HG02798 (cell line): ENCODE measurements at regions not wholly inside any gene's neighbourhood (a gene's known extent, or its start where the extent isn't known, plus 50 kb on each side); places are given as distances from the start of the nearest gene placed in this dataset.
"Not testable (repeated sequence)": the region's sequence is repeated elsewhere in the genome, so short reads cannot be mapped to it uniquely, and the experiment has no call there.

Experiments used
- ATAC-seq: cut with Tn5 transposase; IDR thresholded peaks from one replicate; pipeline ENCODE4 v1.9.1; 2021; ENCODE audit warnings: mild to moderate bottlenecking; ENCODE audit not compliant: unreplicated experiment, poor library complexity

DNA sequence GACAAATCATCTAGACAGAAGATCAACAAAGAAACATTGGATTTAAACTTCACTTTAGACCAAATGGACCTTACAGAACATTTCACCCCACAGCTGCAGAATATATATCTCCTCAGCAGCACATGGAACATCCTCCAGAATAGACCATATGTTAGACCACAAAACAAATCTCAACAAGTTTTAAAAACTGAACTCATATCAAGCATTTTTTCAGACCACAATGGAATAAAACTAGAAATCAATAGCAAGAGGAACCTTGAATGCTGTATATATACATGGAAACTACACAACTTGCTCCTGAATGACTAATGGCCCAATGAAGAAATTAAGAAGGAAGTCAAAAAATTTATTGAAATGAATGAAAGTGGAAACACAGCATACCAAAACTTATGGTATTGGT is 157.7 kb downstream of the MTERF1 start:
- ATAC-seq: no peak

DNA sequence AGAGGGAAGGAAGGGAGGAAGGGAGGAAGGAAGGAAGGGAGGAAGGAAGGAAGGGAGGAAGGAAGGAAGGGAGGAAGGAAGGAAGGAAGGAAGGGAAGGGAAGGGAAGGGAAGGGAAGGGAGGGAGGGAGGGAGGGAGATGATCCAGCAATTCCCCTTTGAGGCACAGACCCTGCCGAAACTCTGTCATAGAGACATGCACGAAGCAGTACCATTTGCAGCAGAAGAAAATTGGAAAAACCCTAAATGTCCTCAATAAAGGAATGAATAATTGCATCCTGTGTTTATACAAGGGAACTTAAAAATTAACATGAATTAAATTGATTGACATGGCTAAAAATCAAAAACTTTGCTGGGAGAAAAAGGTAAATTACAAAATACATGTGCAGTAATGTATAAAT is 151.5 kb downstream of the MTERF1 start:
- not testable (repeated sequence) for ATAC-seq

DNA sequence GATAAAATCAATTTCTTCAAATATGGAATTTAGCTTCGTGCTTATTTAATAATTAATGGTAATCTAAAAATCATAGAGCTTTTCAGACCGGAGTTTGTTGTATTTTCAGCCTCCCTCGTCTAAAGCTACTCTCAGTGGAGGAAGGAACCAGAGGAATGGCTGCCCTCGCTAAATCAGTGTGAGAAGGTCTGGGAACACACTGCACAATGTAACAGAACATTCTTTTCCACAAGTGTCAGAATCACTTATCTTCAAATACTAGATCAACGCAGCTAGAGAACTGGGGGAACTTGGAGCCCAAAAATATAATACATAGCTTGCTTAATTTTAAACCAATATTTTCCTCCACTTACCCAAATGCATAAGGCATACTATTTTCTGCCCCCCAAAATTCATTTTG is 148.5 kb downstream of the MTERF1 start:
- no peak for ATAC-seq

DNA sequence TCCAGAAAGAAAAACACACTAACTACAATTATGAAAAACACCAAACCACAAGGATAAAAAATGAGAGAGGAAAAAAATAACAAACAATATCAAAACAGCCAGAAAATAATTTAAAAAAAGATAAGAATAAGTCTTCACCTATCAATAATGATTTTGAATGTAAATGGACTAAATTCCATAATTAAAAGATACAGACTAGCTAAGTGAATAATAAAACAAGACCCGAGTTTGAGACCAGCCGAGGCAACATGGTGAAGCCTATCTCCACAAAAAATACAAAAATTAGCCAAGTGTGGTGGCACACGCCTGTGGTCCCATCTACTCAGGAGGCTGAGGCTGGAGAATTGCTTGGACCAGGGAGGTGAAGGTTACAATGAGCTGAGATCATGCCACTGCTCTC is 131.1 kb downstream of the MTERF1 start:
- no peak for ATAC-seq

DNA sequence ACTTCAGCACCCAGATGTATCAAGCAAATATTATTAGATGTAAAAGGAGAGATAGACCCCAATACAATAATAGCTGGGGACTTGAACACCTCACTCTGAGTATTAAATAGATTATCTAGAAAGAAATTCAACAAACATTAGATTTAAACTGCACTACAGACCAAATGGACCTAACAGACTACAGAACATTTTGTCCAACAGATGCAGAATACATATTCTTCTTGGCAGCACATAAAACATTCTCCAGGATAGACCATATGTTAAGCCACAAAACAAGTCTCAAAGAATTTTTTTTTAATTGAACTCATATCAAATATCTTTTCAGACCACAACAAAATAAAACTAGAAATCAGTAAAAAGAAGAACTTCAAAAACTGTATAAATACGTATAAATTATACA is 130.4 kb downstream of the MTERF1 start:
- no peak for ATAC-seq

DNA sequence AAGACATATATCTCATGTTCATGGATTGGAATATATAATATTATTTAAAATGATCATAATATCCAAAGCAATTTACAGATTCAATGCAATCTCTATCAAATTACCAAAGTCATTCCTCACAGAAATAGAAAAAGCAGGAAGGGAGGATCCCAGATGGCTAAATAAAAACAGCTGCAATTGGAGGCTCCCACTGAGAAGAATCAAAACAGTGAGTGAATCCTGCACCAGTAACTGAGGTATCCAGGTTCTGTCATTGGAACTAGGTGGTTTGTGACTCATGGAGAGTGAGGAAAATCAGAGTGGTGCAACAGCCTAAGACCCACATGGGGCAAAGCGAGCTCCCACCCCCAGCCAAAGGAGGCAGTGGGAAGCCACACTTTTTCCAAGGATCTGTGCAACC is 128.4 kb downstream of the MTERF1 start:
- ATAC-seq: no peak

DNA sequence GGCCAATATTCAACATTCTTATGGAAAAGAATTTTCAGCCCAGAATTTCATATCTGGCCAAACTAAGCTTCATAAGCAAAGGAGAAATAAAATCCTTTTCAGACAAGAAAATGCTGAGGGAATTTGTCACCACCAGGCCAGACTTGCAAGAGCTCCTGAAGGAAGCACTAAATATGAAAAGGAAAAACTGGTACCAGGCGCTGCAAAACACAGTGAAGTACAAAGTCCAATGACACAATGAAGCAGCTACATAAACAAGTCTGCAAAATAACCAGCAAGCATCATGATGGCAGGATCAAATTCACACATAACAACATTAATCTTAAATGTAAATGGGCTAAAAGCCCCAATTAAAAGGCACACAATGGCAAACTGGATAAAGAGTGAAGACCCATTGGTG is 126.2 kb downstream of the MTERF1 start:
- not testable (repeated sequence) for ATAC-seq

DNA sequence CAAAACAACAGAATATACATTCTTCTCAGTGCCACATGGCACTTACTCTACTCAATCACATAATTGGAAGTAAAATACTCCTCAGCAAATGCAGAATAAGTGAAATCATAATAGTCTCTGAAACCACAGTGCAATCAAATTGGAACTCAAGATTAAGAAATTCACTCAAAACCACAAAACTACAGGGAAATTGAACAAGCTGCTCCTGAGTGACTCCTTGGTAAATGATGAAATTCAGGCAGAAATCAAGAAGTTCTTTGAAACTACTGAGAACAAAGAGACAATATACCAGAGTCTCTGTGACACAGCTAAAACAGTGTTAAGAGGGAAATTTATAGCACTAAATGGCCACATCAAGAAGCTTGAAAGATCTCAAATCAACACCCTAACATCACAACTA is 125.4 kb downstream of the MTERF1 start:
- not testable (repeated sequence) for ATAC-seq

DNA sequence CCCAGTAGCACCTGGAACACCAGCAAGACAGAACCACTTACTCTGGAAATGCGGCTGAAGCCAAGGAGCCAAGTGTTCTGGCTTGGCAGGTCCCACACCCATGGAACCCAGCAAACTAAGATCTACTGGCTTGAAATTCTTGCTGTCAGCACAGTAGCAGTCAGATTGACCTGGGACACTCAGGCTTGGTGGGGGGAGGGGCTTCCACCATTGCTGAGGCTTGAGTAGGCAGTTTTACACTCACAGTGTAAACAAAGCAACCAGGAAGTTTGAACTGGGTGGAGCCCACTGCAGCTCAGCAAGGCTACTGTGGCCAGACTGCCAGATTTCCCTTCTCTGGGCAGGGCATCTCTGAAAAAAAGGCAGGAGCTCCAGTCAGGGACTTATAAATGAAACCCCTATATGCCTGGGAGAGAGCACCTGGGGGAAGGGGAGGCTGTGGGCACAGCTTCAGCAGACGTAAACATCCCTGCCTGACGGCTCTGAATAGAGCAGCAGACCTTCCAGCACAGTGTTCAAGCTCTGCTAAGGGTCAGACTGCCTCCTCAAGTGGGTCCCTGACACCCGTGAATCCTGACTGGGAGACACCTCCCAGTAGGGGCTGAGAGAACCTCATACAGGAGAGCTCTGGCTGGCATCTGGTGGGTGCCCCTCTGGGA is 121.2 kb downstream of the MTERF1 start:
- no peak for ATAC-seq

DNA sequence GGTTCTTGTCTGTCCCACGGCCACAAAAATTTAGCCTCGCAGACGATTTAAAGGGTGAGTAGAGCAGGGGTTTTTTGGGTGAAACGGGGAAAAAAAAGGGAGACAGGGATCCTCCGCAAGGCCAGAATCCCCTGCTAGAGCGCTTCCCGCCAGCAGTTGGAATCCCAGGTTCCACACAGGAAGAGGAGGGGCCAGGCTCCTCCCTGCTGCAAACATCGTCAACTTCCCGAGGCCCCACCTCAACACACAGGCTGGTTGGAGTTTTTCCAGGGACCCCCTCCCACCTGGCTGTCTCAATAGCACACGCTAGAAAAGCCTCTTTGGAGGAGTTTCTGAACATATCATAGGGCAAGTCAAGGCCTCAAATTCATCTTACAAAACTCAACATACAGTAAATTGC is 112.7 kb downstream of the MTERF1 start:
- no peak for ATAC-seq

DNA sequence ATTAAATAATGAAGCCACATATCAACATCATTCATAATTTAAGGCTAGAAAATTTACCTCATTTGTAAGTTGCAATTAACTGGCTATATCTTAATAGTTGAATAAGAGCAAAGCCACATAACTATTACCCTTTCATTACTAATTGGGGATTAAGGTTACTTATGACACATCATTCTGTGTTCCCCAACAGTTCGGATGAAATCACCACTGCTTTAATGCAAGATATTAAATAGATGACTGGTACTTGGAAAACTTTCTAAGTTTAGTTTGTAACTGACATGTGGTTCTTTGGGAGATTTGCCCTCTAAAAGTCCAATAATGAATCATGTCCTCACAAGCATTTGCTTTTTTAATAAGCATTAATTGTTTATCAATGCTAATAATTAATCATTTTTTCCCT is 109.1 kb downstream of the MTERF1 start:
- ATAC-seq: no peak

DNA sequence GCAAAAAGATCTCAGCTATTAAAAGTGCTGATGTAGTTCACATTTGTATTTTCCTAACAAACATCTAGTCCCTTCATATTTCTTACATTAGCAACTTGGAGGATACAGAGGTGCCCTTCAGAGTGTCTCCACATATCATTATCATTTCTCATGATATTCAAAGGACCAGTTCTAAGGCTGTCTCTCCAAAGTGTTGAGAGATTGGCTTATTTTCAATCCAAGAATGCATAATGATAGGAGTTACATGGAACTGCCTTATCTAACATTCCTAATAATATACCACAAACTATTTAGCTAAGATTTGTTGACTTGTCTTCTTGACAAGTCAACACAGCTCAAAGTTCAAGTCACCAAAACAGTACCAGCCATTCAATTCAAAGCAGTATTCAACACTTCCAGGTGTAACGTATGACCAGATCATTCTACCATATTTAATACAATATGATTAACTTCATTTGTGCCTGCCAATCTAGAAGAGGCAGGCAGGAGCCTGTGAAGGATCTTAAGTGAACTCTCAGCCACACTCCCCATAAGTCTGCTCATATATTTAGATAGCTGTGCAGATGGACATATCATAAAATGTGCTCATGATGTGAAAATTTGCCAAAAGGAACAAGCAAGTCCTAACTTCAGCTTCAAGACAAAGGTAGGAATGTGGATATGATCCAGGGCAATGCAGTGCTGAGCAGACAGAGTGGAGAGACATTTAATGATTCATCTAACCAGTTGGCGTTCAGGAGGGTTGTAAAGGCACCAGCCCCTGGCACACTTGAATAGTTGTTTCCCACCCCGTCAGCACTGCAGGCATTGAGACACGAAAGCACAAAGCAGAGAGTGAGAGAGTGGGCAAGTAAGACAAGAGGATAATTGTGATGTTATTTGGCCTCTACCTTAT is 108.3 kb downstream of the MTERF1 start:
- no peak for ATAC-seq

DNA sequence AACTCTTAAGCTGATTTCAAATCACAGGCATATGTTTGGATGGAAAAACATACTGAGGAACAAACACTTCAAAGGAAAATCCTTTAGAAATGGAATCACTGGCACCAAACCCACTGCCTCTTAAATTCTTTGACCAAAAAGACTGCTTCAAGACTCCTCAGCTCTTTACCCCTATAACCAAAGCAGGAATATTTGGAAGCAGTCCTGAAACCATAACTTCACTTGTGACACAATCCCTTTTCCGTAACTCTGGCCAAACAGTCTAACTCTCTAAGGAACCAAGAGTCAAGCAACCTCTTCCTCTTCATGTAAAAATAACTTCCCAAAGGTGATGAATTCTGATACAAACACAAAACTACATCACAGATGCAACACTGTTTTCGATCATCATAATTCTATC is 104.3 kb downstream of the MTERF1 start:
- ATAC-seq: no peak

DNA sequence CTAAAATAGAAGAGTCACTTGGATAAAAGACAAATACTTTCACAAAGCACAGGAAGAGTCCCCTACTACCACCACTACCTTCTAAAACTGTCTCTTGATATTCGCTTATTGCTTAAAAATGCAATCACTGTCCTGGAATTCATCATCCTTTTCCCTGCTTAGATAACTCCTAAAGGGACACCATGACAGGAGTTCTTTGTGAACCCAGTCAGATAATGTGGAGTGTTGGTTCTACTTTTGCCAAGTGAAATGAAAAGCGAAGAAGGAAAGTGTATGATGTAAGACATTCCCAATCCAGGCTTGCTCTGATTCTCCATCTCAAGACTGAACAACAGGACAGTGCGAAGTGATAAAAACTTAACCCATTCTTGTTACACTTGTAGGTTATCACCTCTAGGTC is 103.0 kb downstream of the MTERF1 start:
- ATAC-seq: no peak

DNA sequence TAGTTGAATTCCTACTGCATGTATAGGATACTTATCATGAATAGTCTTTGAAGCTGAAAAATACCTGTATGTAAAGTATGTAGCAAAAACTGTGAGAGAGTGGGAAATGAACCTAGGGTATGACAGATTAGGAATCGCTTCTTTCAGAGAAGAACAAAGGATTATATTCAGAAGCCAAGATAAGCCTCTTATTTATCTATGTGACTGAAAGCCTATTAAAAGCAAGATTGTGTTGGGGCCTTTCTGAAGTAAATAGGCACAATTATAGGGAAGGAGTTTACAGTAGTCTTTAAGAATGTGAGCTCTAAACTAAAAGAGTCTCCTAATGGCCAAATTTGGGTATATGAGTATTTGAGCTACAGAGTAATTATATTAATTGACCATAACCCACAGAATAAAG is 102.1 kb downstream of the MTERF1 start:
- ATAC-seq: no peak

DNA sequence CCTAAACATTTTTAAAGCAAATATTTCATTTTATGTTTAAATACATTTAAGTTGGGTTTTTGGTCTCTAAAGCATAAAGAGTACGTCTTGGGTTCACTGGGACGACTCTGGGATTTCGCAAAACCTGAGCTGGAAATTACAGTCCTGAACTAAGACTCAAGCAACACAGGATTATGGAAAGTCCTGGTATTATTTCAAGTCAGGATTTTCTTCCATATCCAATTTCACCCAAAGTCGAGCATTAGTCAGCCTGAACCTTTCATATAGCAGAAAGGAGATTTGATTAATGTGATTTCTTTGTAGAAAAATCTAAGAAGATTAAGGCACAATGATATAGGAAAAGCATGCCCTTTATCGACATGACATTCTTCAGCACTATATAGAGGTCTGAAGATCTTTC is 100.0 kb downstream of the MTERF1 start:
- ATAC-seq: no peak

DNA sequence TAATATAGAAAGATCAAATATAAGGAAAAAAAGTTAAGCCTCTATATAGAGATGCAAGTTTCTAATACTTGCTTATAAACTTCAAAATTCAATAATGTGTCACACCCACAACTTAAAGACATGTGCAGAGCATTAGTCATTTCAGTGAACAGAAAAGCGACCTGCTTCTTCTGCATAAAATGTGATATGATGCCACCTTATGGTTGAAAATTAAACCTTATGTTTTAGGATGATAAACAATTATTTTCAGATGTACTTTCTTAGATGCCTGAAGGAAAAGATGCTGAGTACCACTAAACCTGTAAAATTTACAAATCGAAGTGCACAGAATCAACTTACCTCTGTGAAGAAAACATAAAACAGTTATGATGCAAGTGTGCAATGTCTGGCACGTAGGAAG is 96.0 kb downstream of the MTERF1 start:
- no peak for ATAC-seq

DNA sequence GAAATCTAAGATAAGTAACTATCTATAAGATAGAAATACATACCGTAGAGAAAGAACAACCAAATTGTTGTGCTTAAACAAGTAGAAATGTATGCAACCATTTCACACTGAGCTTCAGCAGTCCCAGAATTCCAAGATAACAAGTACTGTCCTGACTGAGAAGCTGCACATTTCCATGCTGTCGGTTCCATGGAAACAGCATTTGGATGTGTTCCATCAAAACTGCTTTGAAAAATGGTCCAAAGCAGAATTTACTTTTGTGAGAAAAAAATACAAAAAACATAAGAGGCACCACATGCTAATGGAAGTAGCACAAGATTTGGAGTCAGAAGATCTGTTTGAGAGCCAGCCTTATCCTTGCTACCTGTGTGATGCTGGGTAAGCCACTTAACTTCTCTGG is 92.6 kb downstream of the MTERF1 start:
- ATAC-seq: no peak

DNA sequence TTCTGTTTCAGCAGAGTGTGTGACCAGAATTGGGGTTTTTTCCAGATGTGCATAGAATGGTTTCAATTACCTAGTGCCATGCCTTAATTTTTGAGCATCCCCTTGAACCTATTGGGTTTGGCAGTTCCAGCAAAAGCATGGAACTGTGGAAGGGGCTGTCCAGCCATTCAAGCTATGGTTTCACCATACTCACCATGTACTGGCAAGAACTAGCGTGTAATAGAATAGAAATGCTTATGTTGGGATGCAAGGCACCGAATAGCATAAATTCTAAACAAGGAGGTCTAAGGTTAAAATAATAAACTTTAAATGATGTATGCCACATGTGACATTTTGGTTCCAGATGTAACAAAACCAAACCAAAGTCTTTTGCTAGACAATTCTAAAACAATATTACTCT is 91.4 kb downstream of the MTERF1 start:
- no peak for ATAC-seq

DNA sequence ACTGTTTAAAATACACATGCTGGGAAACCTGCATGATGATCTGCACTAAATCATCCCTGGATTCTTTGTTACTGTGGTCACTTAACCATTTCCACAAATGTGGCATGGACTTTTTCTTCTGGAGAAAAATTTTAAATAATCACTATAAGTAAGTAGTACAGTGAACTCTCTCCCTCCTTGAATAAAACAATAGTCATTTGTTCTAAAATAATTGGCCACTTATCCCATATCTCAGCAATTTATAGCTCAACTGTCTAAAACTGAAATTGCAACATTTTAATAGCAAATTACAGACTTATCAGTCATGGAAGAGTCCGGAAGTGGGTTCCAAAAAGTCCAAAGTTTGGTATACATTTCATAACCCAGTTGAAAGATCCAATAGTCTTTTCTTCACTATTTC is 90.9 kb downstream of the MTERF1 start:
- ATAC-seq: no peak

DNA sequence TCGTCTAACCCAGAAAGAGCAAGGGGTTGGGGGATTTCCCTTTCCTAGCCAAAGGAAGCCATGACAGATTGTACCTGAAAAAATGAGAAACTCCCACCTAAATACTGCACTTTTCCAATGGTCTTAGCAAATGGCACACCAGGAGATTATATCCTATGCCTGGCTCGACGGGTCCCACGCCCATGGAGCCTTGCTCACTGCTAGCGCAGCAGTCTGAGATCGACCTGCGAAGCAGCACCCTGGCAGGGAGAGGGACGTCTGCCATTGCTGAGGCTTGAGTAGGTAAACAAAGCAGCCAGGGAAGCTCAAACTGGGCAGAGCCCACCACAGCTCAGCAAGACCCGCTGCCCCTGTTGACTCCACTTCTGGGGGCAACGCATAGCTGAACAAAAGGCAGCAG is 89.9 kb downstream of the MTERF1 start:
- not testable (repeated sequence) for ATAC-seq

DNA sequence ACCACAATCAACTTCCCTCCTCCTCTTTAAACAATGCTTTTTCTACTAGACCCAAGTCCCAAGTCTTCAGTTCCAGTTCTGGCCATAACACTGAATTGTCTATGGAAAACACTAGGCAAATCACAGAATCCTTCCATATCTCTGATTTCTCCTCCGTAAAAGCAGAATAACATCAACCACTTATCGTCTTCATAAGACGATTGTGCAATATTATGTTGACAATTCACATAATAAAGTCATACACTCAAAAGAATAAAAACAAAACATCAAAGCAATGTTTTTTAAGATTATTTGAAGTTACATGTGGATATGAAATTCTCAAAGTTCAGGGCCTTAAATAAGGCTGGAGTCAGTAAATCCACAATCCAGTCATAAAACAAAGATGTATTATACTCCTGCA is 84.4 kb downstream of the MTERF1 start:
- ATAC-seq: no peak
